Adrenal gland (tissue), 5 donors: ENCODE measurements at regions not wholly inside any gene's neighbourhood (a gene's known extent, or its start where the extent isn't known, plus 50 kb on each side); places are given as distances from the start of the nearest gene placed in this dataset.

Experiments used
- POLR2A ChIP-seq, 2 donors: fragments of 450-650 bp; IDR thresholded peaks; one replicate each; pipeline ENCODE4 v1.6.1; 2017; ENCODE audit warnings: antibody characterized with exemption in 2 of 2, mild to moderate bottlenecking in 2 of 2, moderate library complexity in 1 of 2
- TF ChIP-seq, protein P1 (sequence below), 6 experiments: fragments of 450-650 bp in 4 of 6; fragments of 200-600 bp in 2 of 6; sonication (generic) in 1 of 6; IDR thresholded peaks; 1 replicate in 5 of 6; 2 replicates in 1 of 6; pipeline versions ENCODE4 v1.5.1 to v1.8.0; 2016 to 2021; ENCODE audit warnings: antibody characterized with exemption in 6 of 6, mild to moderate bottlenecking in 2 of 6, moderate library complexity in 1 of 6
- donor health status: DM: no; HTN: no; CAD: no.

DNA sequence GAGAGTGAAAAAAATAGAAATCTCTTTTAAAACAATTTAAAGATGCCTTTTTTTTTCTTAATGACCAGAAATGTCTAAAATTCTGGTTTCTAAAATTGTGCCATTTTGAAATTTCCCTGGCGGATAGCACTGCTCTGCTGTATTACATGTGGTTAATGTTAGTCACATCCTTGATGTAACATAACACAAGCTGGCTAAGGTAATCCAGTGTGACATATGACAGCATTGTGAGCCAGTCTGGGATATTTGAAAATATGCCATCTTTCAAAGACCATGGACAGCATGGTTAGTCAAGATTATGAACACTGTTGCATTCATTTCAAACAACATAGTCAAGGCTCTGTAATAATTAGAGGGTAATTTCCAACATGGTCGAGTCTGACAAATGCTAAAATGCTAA, 133.2 kb downstream of the ALX1 start:
- TF ChIP-seq, protein P1, sequence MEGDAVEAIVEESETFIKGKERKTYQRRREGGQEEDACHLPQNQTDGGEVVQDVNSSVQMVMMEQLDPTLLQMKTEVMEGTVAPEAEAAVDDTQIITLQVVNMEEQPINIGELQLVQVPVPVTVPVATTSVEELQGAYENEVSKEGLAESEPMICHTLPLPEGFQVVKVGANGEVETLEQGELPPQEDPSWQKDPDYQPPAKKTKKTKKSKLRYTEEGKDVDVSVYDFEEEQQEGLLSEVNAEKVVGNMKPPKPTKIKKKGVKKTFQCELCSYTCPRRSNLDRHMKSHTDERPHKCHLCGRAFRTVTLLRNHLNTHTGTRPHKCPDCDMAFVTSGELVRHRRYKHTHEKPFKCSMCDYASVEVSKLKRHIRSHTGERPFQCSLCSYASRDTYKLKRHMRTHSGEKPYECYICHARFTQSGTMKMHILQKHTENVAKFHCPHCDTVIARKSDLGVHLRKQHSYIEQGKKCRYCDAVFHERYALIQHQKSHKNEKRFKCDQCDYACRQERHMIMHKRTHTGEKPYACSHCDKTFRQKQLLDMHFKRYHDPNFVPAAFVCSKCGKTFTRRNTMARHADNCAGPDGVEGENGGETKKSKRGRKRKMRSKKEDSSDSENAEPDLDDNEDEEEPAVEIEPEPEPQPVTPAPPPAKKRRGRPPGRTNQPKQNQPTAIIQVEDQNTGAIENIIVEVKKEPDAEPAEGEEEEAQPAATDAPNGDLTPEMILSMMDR (IDR thresholded peaks at IDR 0.05): no peak
- no peak for TF ChIP-seq POLR2A (IDR thresholded peaks at IDR 0.05)
